Hematopoietic multipotent progenitor cell treated with erythropoietin and hydrocortisone succinate and interleukin-3 and kit ligand, for 8 days (in vitro differentiated cells): ENCODE measurements at regions not wholly inside any gene's neighbourhood (a gene's known extent, or its start where the extent isn't known, plus 50 kb on each side); places are given as distances from the start of the nearest gene placed in this dataset.

Experiments
- DNase-seq: peaks from one replicate; pipeline ENCODE4 v3.0.0-alpha.2; 2015

DNA sequence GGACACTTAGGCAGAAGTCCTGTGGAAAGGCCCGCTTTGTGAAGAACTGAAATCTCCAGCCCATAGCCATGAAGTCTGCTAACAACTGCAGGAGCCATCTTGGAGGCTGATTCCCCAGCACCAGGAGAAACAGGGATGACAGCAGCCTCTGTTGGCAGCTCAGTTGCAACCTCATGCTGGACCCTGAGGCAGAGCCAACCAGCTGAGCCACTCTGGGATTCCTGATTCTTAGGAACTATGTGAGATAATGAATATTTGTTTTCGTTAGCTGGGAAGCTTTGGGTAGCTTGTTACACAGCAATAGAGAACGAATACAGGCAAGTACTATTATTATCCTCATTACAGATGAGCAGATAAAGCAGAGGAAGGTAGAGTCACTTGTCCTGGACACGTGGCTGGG is 210.5 kb upstream of the ANKH start:
- no peak for DNase-seq

DNA sequence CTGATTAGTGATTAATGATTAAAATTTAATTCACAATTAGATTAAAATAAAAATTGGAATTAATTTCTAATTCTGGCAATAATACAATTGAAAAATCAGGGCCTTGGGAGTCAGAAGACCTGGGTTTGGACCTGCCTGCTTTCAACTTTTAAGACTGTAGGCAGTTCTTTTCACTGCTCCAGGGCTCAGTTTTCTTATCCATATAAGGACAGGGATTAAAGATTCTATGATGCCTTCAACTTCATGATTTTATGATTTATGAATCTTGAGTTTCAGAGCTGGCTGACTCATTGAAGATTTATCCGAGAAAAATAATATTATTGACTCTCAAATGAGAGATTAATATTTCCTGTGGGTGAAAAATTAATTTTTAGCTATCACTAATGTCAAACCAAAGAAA is 208.6 kb upstream of the ANKH start:
- DNase-seq: no peak

DNA sequence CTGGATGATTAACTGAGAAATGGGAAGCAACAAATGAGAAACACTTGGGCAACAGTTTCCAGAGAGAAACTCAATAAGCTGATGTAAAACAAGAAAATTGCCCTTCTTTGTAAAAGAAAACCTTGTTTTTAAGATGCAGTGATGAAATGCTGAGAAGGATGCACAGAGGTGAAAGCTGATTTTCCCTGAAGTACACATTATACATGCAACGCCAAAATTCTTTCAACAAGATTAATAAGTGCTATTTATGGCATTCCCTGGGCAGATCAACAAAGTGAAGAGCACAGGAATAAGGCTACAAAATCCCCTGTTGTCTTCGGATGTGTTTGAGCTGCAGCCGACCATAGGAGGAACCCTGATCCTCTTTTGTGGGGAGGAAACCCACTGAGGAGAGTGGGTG is 208.0 kb upstream of the ANKH start:
- no peak for DNase-seq

DNA sequence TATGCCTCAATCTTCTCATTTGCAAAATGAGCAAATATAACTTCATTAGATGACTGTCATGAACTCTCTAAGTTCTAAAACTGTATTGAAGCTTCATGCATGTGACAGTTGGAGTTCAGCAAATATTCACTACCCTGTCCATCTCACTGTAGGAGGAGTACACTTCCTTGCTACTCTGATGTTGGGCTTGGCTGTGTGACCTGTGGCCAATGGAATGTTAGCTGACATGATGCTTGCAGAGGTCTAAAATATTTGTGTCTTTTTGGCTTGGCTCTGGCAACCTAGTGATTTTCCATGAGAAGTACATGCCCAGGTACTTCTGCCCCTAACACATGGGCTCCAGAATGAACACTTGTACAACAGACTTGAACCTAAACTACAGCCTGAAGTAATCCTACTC is 203.1 kb upstream of the ANKH start:
- no peak for DNase-seq

DNA sequence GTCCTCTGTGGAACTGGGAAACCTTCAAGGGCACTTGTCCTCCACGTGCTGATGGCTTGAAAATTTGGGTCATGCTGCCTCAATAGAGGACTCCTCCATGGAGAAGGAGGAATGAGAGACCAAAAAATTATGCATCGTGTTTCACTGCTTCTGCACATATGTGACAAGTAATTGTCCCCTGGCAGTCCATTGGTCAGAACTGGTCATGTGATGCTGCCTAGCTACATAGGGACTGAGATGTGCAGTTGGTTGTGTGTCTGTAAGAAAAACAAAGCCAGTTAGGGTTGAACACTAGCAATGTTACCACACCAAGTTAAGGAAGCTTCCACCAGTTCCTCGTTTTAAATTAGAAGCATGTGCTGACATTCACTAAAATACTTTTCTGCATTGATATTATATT is 201.9 kb upstream of the ANKH start:
- DNase-seq: no peak

DNA sequence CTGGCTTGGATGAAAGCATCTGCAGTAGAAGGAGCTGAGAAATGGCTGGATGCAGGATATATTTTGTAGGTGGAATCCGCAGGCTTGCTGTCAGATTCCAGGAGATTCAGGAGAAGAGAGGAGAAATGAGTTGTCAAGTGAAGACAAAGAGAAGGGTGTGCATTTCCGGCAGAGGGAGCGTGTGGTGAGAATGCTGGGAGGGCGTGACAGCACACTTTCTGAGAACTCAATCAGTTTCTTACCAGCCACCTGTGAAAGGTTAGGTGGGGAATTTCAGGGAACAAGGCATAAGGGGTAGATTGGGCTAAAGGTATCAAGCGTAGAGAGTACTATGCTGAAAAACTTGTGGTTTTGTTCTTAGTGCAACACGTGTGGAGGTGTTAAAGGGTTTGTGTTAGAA is 199.3 kb upstream of the ANKH start:
- no peak for DNase-seq

DNA sequence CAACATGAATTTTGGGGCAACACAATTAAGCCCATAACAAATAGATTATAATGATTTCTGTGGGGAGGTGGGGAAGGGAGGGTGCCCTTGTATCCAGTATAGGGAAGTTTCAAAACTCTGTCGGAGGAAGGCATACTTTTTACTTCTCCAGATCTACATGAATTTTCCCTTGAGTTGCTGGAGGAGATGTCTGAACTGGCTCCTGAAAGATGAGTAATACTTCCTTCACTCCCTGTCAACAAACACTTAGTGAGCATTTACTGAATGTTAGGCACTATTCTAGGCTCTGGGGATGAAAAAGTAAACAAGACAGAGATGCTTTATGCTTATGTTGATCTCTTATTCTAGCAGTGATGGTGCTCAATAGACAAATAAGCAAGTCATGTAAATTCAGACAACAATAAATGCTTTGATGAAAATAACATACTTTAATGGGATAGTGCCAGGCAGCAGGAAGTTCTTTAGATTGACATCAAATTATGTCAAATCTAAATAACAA is 197.9 kb upstream of the ANKH start:
- DNase-seq: no peak

DNA sequence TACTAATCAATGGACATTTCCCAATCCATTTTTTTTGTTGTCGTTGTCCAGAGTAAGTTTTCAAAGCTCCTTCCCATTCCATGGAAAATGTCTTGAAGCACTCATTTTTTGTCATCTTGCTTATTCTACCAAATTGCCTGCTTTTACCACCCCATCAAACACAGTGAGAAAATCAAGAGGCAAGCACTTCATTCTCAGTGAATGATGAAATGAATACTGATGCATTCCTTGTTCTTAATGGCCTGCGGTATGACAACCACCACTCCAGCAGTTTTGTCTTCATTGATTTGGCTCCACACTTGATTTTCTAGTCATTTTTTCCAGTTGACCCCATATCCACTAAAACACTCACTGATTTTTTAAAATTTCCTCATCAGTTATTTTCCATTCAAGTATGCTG is 193.5 kb upstream of the ANKH start:
- DNase-seq: no peak

DNA sequence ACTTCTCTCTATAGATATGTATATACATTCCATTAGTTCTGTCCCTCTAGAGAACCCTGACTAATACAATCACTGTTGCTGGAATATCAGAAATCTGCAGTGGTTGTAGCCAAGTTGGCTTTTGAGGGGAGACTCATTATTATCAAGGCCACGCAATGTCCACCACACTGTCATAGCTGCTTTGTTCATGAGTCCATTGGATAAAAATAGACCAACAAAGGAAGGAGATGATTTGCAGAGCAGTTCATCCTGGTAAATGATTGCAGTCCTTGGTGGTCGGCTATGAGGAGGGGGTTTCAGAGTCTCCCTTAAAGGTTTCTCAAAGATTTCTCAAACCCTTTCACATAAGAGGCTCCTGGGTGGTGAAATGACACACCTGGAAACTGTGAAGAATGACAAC is 192.8 kb upstream of the ANKH start:
- DNase-seq: no peak

DNA sequence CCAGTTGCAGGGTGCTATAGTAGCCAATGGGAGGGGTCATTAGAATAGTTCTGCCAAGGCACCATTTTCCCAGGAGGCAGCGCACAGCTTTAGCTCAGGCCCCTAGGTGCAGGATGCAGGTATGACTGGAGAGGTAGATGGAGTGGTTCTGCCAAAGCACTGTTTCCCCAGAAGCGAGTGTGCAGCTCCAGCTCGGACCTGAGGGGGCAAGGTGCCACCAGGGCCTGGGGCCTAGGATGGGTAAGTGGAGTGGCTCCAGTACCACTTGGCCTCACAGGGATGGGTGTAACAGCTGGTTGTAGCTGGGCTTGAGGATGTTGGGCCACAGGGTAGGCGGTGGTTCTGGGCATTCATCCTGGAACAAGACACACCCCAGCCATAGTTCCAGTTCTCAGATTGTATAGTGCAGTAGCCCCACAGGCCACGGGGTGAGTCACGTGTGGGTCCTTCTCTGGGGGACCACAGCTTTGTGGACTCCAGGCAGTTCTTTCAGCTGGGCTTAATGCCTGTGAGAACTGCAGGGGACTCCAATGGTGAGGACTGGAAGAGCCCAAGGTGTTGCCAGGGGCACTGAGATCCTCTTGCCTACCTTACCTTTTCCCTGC is 185.5 kb upstream of the ANKH start:
- DNase-seq: no peak

DNA sequence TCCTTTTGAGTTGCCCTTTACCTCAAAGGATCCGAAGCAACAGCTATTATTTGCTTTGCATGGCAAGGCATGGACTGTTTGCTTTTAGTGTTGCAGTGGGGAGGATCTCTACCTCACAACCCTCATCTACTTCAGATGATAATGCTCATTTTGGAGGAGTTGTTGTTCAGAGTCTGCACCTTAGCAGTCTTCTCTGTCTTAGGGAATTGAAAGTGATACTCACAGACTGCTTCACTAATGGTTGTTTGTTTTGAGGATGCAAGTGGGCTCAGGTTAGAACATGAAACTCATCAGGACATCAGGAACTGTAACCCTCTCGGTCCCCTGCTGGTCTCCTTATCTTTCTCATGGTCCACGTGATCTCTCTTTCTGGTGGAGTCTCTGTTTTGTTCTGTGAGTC is 172.9 kb upstream of the ANKH start:
- DNase-seq: no peak

DNA sequence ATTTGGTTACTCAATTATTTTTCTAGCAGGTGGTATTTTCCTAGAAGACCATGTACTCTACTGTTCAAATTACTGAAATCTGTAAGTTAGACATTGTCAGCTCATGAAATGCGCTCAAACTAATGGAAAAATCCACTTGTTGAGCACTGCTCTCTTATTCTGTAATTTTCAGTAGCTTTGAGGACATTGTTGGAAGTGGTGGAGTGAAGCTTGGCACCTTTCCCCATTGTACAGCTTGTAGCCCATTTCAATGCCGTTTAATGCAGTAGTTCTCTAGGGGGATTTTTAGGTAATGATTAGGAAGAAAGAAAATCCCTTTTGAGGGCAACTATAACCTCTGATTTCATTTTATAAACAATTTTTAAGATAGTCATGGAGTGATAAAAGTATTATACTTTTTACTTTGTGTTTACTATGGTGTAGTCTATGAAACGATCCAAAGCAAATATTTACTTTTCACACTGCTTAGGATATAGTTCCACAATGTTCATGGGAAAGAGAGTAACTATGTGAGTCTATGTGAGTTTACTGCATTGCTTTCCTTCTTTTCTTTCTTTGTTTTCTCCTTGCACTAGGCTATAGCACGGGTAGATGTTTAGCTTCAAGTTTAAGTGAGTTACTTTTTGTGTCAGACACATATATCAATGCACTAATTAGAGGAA is 165.8 kb upstream of the ANKH start:
- no peak for DNase-seq

DNA sequence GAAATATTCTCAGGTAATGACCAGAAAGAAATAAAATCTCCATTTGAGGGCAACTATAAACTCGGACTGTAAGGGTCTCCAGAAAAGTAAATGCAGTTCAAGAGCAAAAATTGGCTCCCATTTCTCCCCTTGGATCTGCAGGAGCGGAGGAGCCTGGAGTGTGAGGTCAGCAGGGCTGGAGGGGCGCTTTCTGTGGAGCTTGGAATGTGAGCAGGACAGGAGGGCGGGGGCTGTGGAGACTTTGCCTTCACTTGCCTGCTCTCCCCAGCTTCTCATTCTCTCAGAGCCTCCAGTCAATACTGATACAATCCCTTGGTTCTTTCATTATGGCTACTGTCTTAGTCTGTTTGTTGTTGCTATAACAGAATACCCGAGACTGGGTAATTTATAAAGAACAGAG is 162.8 kb upstream of the ANKH start:
- no peak for DNase-seq

DNA sequence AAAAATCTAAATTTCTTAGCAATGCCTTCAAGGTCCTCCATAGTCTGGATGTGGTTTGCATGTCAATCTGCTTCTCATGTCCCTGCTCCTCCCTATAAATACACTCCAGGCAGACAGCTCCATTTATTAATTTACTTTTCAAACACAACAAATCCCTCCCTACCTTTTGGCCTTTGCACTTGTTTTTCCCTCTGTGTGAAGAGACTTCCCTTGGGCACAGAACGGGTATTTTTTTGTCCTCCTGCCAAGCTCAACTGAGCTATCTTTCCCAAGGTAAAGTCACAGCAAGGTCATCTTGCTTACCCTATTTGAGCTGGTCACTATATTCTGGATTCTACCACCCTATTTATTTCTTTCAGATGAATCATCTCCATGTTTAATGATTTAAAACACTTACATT is 159.6 kb upstream of the ANKH start:
- DNase-seq: no peak

DNA sequence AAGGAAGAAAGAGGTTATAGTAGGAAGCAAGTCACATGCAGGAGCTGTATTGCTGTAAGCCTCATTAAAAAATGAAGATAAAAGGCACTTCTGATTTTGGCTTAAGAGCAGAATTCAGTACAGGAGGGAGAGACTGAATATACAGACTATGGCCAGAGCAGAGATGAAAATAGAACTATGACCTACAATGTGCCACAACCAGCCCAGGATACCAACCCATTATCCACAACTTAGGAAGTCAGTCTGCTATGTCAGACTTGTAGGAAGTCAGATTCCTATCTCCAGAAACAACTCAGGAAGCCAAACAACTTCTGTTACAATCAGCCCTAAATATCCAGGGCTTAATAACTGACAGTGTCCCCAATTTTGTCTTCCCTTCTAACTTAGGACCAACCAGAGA is 156.2 kb upstream of the ANKH start:
- DNase-seq: no peak

DNA sequence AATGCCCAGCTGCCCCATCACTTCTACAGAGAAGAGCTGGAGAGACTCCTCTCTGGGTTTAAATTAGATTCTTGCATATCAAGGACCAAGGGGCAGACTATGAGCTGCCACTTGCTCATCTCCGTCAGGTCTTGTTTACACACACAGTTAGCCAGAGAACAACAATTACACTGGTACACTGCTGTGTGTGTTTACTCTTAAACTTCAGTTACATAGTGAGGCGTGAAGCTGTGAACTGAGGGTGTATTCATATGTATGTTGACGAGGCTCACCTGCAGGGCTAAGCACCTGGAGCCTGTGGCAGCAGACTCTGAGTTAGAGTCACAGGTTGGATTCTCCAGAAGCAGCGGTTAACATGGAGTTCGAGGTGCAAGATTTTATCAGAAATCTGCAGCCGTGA is 155.4 kb upstream of the ANKH start:
- no peak for DNase-seq

DNA sequence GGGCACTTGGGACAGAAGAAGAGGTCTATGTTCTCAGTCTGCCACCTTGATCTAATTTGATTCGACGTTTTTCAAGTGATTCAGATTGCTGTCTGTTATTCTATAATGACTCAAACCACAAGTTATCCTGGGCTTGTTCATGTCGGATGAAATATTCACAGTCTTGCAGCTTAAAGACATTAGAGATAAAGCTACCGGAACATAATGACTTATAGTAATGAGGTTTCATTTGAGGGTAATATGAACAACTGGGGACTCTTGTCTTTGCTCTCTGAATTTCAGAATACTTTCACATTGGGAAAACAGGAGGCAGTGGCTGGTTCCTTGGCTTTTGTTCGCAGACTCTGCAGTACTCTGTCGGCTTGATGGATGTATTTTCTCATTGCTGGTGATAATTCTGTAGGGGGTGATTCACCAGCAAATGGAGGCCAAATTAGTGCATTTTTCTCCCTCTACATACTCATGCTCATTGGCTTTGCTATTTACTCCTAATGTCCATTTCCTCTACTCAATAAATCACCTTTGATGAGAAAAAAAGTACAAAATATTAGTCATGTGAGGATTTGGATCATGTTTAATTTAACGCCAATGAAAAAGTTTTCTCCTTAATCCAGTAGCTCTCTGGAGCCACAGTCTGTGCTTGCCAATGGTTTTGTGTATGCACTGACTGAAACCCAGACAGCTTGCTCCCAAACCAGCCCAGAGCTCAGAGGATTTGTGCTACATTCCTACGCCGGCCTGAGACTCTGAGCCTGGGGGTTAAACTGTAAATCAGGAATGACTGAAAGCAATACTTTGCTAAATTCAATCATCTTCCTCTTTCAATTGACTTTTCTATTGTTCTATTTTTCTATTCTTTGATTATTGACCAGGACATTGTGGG is 154.7 kb upstream of the ANKH start:
- no peak for DNase-seq

DNA sequence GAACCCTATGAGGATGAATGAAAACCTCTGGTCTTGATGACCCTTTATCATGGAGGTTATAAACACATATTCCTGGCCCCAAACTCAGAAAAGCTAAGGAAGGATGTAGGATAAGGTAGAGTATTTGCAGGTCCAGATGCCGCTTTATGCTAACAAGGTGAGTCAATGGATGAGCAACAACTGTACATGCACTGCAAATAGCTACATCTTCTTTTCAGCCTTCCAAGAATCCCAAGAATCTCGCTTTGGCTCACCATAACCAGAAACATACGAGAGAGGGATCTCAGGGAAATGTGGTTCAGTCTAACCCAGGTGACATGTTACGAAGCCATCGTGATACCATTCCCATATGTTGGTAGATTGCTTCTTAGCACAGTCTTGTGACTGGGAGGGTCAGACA is 152.3 kb upstream of the ANKH start:
- no peak for DNase-seq

DNA sequence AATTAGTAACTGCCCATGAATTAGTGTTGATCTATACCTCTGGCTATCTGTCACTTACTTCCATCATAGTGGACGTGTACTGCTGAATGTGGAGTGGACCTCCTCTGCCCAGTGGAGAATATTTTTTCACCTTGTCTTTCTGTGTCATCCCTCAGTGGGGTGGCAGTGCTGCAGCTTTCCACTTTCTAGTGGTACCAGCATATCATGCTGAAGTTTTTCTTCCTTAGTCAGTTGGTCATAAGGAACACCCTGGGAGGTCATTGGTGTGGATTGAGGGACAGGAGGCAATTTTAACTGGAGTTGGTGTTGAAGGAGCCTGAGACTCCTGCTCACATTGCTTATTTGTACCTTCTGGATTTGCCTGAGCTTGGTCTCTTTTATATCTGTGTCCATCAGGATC is 151.7 kb upstream of the ANKH start:
- no peak for DNase-seq

DNA sequence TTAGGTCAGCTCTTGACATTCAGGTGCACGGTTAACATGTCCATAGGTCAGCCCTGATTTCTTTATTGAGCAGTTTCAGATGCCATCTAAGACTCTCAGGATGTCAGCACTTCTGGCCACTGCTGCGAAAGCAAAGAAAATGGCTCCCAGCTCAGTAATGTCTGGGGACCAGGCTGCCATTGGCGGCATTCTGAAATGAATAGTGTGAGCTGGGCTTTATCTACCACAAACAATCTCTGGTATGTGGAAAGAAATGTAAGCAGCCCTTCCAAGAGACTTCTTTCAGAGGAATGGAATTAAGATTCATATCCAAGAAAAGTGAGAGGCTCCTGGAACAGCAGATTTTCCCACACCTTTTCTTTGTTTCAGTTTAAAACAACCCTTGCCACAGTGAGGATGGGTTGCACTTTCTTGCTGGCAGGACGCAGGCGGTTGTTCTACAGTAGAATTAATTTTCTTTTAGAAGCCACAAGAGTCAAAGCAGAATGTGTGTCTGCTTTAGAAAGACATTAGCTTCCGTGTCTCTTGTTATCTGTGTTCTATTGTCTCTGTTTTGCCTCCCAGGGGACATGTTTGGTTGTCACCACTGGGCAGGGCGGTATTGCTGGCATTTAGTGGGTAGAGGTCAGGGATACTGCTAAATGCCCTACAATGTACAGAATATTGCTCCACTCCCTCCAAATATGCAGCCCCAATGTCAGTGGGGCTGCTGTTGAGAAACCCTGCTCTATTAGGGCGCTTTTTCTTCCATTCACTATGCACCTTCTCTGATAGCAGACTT is 149.9 kb upstream of the ANKH start:
- no peak for DNase-seq

DNA sequence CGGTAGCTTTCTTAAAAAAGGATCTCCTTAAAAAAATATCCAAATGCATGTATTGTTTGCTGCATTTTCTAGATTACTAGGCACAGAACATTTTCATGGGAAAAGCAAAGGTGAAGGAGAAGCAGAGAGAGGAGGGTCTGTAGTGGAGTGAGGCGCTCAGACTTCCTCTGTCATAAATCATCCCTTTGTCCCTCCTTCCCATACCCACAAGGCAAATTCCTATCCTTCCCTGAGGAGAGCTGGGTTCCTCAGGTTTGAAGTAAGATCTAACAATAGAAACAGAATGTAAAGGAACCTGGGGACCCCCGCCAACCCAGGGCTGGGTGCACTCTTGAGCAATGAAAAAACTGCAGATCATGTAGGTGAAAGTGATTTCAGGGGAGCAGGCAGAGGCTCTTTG is 149.2 kb upstream of the ANKH start:
- DNase-seq: no peak

DNA sequence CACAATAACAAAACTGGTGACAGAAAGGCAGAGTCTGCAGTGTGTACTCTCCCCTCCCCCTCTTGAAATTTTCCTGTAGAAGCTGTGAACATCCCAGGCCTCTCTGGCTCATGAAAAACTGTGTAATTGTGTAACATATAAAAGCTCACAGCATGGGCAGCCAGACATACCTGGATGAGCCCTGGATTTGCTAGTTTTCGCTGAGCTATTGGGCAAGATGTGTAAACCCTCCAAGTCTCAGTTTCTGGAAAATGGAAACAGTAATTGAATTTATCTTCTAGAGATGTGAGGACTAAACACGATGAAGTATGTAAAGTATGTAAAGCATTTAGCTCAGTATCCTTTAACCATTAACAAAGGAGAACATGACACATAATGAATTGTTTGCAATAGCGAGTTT is 143.2 kb upstream of the ANKH start:
- no peak for DNase-seq
